Suppressor macrophage (primary cell): ENCODE measurements at regions not wholly inside any gene's neighbourhood (a gene's known extent, or its start where the extent isn't known, plus 50 kb on each side); places are given as distances from the start of the nearest gene placed in this dataset.

Experiments
- DNase-seq, 4 experiments: peaks; one replicate each; pipeline ENCODE4 v3.0.0-alpha.2; 2020 to 2022

DNA sequence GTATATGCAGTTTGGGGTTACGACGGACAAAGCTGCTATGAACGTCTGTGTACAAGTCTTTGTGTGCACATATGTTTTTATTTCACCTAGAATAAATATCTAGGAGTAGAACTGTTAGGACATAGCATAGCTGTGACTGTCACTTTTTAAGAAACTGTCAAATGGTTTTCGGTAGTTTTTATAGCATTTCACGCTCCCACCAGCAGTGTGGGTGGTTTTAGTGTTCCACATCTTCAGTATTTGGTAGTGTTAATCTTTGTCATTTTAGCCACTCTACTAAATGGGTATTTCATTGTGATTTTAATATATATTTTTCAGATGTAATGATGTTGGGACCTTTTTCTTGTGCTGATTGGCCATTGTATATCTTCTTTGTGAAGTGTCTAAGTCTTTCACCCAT lies 109.1 kb upstream of the BCAT1 start:
- no peak for DNase-seq

DNA sequence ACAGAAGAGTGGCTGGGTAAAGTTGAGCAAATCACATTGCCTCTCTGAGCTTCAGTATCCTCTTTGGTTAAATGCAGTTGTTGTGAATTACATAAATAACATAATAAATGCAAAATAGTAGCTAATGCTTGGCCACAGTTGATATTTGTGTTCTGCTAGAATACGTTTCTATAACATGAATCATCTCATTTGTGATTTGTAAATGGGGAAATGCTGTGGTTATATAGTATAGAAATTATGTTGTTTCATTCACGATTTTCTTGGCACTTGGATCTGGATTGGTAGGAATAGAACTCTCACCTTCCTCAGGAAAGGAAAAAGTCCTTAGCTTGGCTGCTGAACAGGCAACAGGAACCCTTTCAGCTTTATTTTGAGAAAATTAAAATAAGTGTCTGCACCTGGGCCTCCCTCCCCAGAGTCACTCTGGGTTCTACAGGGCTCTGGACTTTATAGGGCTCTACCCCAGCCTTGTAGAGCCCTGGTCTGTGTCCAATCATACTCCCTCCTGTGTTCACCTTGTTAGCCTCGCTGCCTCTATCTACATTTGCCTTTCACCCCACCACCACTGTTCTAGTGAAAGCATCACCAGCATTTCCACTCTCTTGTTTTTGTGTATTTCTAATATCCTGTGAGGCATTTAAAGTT lies 107.7 kb upstream of the BCAT1 start:
- peak in 2 of 4 experiments; percentile 21 to 29 for DNase-seq

DNA sequence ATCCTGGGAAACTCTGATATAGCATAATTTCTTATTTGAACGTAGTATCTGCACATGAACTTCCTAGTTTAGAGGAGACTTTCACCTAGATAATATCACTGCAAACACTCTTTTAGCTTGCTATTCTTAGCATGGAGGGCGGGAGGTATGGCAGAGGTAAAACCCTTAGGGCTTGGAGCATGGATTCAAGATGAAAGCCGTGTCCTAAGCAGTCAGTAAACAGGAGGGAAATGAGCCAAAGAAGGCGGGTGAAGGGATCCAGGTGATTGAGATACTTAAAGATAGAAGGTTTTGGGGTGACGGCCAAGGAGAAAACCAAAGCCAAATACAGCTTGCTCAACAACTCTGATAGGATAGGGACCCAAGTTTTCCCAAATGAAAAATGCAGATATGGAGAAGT lies 107.1 kb upstream of the BCAT1 start:
- DNase-seq = peak in 1 of 4 experiments; percentile 38

DNA sequence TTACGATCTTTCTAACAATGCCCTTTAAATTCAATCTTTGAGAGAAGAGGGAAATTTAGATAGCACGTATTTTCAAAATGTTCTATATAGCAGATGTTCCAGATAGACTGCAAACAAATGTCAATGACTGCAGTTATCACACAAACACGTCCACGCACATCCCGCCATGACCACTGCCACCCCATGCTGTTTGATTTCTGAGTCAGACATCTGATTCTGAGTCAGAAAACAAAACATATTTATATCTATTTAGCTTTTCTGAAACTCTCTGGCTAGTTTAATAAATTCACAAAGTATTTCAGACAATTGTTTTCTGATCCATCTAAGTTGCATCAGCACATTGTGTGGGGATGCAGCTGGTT lies 105.9 kb upstream of the BCAT1 start:
- peak; percentile 49 to 69 (median 58) for DNase-seq

DNA sequence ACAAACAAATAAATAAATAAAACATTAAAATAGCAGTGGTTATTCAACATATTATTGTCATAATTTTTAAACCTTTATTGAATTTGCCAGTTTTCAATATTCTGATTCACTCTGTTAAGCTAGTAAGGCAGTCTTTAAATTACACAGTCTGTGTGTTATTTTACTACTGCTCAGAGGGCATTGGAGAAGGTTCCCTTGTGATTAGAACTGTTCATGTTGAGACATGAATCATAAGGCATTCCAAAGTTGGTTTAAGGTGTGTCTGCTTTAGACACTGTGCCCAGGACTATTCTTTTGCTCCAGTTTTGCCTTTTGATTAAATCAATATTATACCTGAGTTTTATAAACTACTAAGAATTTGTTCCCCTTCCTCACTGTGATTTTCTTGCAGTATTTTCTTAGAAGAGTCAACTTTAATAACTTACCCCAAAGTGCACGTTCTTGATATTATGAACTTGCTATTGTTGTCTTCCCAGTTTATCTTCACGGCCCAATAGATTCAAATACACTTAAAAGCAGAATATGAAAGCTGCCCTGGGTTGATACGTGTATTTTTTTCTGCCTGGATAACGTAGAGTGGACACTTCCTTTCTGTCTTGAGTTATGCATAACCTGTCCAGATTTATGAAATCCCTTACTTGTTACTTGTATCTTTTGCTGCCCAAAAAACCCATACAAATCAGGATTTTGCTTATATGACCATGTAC lies 105.3 kb upstream of the BCAT1 start:
- peak in 3 of 4 experiments; percentile 11 to 42 (median 41) for DNase-seq

DNA sequence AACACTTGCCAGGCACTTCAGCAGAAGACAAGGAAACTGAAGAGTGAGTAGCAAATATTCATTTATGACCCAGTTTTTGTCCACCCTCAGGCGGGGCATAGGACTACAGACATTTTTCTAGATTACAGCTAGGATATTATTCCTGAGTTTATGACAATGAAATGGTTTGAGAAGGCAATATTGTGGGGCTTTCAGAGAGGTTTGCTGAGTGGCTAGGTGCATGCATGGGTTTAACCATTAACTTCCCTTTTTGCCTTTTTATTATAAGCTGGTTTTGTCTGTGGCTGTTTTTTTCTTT lies 104.0 kb upstream of the BCAT1 start:
- peak in 1 of 4 experiments; percentile 47 for DNase-seq

DNA sequence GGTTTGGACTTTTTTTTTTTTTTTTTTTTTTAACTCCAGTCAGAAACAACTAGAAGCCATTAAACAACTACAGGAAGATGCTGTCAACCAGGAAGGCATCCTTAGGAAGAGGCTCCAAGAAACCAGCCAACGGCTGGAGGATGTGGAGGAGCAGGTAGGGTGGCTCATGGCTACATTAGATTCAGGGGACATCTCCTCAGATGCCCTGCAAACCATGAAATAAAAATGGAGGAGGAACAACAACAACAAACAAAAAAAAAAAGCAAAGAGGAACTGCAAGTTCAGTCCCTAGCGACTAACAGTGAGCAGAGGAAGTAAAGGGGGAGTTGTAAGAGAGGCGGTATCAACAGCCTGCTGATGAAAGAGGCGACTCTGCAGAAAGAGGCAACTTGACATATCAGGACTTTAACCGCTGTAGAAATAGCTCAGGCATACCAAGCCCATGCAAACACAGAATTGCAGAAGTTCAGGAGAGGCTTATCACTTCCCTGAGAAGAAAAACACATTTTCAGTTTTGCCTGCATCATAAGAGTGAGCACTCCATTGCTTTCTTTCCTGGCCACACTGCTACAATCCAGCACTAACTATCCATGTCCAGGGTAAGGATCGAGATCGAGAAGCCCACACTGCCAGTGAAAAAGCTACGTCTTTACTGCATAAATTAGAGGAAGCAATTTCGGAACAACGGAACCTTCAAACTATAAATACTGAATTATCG lies 103.5 kb upstream of the BCAT1 start:
- DNase-seq = peak; percentile 89 to 98 (median 93)

GRCh38 chr12:25051656-25052195 lies 102.8 kb upstream of the BCAT1 start:
- peak; percentile 13 to 77 (median 54) for DNase-seq

- peak in 3 of 4 experiments; percentile 31 to 42 (median 36) for DNase-seq
These were observed 102.3 kb upstream of the BCAT1 start for GRCh38 chr12:25051171-25051570.

DNA sequence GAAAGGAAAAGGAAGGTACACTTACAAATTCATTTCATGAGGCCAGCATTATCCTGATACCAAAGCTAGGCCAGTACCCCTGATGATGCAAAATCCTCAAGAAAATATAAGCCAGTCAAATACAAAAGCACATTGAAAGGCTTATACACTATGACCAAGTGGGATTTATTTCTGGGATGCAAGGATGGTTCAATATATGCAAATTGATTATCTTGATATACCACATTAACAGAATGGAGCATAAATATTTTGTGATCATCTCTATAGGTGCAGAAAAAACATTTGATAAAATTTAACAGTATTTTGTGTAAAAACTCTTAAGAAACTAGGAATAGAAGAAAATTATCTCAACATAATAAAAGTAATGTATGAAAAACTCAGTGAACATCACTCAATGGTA lies 97.0 kb upstream of the BCAT1 start:
- no peak for DNase-seq

- DNase-seq = no peak
These were observed 92.3 kb upstream of the BCAT1 start for GRCh38 chr12:25041006-25041741.

GRCh38 chr12:25040593-25040992 lies 91.7 kb upstream of the BCAT1 start:
- DNase-seq = no peak

DNA sequence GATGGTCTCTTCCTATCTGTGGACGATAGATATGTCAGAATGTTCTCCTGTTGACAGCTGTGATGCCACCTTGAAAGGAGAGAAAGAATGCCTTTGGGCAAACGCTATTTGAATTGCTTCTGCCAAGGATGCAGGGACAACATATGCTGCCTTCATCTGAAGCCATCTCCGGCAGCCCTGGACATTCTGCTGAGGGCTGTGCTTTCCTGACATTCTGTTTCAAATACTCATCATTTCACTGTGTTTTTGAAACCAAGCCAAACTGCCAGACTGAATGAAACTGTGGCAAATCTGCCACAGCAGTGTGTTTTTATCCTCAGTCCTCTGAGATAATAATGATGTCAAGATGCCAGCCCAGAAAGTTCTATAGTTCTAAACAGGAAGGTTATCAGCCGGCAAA lies 85.8 kb upstream of the BCAT1 start:
- no peak for DNase-seq

DNA sequence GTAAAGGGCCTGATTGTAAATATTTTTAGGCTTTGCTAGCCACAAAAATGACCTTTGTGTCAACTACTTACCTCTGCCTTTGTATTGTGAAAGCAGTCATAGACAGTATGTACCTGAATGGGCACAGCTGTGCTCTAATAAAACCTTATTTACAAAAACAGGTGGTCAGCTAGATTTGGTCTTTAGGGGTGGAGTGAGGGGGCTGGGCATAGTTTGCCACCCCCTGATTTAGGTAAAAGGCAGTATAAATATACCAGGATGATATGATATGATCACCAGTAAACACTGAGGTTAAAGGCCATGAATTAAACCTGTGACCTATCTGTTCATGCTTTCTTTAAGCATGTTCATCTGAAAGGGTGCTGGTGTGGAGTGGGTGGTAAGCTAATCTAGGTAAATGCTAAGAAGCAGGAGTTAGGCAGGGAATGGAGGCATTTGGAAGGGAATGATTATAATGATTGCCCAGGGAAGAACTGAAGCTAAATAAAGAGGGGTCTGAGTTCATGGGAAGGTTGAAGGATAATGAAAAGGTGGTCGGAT lies 77.1 kb upstream of the BCAT1 start:
- no peak for DNase-seq

DNA sequence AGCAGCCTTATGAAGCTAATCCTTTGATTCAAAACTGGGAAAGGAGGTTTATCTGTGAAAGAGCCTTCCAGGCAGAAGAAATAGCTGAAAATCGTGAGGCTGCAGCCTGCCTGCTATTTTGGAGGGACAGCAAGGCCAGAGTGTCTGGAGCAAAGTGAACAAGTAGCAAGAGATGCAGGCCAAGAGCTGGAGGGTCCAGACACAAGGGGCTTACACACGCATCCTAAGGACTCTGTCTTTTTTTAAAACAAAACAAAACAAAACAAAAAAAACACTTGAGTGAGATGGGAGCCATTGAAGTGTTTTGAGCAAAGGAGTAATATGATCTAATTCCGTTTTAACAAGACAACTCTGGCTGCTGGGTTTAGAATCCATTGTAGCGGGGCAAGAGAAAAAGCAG lies 76.4 kb upstream of the BCAT1 start:
- DNase-seq = no peak

DNA sequence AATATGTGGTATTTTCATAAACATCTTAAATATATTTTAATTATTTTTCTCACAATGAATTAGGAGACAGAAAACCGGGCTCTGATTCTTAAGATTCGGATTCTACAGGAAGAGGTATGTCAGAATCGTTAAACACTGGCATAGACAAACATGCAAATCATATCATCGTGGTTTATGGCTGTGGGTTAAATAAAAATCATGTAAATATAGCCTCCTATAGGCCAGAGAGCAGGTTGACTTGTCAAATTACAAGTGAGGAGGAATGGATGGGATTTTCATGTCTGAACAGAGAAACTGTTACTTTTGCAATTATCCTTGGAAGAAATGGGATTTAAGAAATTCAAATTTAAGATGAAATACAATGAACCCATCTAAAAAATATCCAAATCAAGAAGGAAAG lies 74.9 kb upstream of the BCAT1 start:
- DNase-seq = no peak

DNA sequence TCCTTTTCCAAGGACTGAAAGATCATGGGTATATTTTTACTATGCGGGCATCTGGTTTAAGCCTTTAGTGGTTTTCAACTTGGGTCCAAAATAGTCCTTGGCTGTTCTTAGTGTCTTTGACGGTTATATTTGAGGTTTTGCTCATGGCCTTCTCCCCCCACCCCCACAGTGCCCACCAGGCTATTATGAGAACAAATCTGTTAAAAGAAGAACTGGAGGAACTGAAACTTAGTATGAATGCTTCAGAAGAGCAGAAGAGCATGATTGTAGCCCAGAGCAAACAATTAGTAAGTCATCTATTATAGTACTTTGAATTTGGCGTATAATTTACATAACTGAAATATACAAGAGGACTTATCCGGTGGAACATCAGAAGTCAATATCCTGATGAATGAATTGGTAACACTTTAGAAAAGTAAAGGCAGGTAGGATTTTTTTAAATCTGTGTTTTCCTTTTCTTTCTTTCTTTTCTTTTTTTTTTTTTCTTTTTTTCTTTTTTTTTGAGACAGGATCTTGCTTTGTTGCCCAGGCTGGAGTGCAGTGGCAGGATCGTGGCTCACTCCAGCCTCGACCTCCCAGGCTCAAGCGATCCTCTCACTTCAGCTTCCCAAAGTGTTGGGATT lies 71.8 kb upstream of the BCAT1 start:
- peak in 1 of 4 experiments; percentile 18 for DNase-seq

GRCh38 chr12:25018146-25018545 lies 69.2 kb upstream of the BCAT1 start:
- DNase-seq = no peak

GRCh38 chr12:25017336-25017735 lies 68.4 kb upstream of the BCAT1 start:
- DNase-seq = no peak

- DNase-seq = no peak
These were observed 66.1 kb upstream of the BCAT1 start for GRCh38 chr12:25014961-25015360.

DNA sequence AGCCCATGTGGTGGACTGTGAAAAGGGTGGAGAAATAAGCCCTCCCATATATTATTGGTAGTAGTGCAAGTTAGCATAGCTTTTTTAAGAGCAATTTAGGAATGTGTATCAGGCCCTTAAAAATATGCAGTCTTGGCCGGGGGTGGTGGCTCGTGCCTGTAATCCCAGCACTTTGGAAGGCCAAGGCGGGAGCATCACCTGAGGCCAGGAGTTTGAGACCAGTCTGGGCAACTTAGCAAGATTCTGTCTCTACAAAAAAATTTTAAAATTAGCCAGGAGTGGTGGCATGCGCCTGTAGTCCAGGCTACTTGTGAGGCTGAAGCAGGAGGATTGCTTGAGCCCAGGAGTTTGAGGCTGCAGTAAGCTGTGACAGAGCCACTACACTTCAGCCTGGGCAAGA lies 64.2 kb upstream of the BCAT1 start:
- DNase-seq = no peak

DNA sequence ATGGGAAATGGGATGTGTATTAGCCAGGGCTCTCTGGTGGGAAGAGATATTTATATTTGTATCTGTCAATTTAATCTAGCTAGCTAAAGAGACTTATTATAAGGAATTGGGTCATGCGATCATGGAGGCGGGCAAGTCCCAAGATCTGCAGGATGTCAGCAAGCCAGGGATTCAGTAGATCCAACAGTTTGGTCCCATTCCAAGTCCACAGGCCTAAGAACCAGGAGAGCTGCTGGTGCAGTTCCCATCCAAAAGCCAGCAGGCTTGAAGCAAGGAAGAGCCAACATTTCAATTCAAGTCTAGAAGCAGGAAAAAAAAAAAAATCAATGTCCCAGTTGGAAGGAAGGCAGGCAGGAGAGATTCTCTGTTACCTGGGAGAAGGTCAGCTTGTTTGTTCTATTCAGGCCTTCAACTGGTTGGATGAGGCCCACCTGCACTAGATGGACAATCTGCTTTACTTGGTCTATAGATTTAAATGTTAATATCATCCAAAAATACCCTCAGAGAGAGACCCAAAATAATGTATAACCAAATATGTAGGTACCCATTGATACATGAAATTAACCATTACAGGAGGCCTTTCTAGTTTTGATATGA lies 60.7 kb upstream of the BCAT1 start:
- DNase-seq = no peak
